H1 (cell line): ENCODE measurements at regions not wholly inside any gene's neighbourhood (a gene's known extent, or its start where the extent isn't known, plus 50 kb on each side); places are given as distances from the start of the nearest gene placed in this dataset.

ENCODE experiments used
- BCL11A ChIP-seq, 2 experiments: IDR thresholded peaks; one replicate each; pipeline ENCODE4 v1.6.1; 2011; ENCODE audit warnings: low read depth in 2 of 2, low read length in 2 of 2, mild to moderate bottlenecking in 2 of 2
- BRCA1 ChIP-seq: IDR thresholded peaks from 2 replicates; pipeline ENCODE4 v1.6.1; 2012; ENCODE audit warnings: low read depth, low read length, improper control_type of control experiment
- CHD2 ChIP-seq: IDR thresholded peaks from 2 replicates; pipeline ENCODE4 v1.6.1; 2012; ENCODE audit warnings: low read length, improper control_type of control experiment
- E2F6 ChIP-seq: IDR thresholded peaks from 2 replicates; pipeline ENCODE4 v1.6.1; 2012; ENCODE audit warnings: inconsistent platforms
- MAX ChIP-seq: IDR thresholded peaks from 2 replicates; pipeline ENCODE4 v1.6.1; 2012; ENCODE audit warnings: inconsistent platforms
- NANOG ChIP-seq: IDR thresholded peaks from 2 replicates; pipeline ENCODE4 v1.6.1; 2011; ENCODE audit warnings: low read length, low read depth, mild to moderate bottlenecking, inconsistent platforms; ENCODE audit not compliant: insufficient read depth, poor library complexity, severe bottlenecking
- SAP30 ChIP-seq: fragments of 300-600 bp; sonication (generic); IDR thresholded peaks from 2 replicates; pipeline ENCODE4 v1.7.1; 2012; ENCODE audit warnings: low read length, moderate library complexity, mild to moderate bottlenecking, inconsistent platforms; ENCODE audit not compliant: insufficient read depth, insufficient replicate concordance
- TAF1 ChIP-seq: IDR thresholded peaks from 2 replicates; pipeline ENCODE4 v1.6.1; 2011; ENCODE audit warnings: mild to moderate bottlenecking, low read depth, low read length
- TBP ChIP-seq: IDR thresholded peaks from 2 replicates; pipeline ENCODE4 v1.6.1; 2011; ENCODE audit warnings: low read depth, low read length, improper control_type of control experiment

- TF ChIP-seq NANOG (no peak), TBP (no peak), E2F6 (no peak), TAF1 (no peak), BCL11A (IDR thresholded peaks at IDR 0.05; ENCODE audit: low read depth in 2 of 2, low read length in 2 of 2) (no peak), MAX (no peak), BRCA1 (no peak), CHD2 (no peak), SAP30 (no peak)
- TF ChIP-seq, all 59 proteins: peak for 0
Observed at GRCh38 chr14:78074561-78074960, 95.6 kb upstream of the NRXN3 start (continued).
